ENCODE measurements at regions not wholly inside any gene's neighbourhood (a gene's known extent, or its start where the extent isn't known, plus 50 kb on each side); places are given as distances from the start of the nearest gene placed in this dataset.

DNA sequence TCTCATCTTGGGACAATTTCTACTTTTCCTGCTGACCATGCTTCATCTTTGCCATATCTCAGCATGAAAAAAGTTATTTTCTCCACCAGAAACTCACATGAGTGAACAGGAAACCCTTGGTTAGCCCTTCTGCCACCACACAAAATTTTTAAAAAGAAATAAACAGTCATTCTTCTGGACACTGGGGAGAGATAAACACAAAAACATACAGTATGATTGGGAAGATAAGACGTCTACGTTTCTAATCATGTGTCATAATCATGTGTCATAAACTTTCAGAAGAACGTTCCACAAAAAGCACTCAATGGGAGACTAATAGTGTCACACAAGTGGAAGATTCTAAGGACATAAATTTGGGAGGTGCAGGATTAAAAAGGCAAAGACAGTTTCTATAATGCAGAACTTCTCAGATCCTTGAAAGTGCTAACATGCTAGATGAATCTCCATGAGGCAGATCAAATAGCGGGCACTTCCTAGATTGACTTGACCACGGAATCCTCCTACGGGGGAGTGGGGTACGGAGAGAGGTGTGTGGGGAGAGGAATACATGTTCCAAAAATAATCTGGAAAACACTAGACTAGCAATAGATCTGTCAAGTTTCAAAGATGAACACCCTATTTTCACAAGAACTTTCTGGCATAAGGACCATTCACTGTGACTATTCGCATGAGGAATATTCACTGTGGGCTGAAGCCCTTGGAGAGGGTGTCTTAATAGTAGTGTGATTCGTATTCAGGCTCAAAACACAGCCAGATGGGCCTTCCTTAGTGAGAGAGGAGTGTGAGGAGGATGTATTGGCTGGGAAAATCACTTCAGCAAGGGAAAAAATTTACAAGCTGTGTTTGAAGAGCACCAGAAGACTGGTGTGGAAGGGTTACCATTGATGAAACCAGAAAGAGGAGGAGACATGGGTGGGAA is 206.7 kb downstream of the SETD4 start:
- TF ChIP-seq, protein P1, sequence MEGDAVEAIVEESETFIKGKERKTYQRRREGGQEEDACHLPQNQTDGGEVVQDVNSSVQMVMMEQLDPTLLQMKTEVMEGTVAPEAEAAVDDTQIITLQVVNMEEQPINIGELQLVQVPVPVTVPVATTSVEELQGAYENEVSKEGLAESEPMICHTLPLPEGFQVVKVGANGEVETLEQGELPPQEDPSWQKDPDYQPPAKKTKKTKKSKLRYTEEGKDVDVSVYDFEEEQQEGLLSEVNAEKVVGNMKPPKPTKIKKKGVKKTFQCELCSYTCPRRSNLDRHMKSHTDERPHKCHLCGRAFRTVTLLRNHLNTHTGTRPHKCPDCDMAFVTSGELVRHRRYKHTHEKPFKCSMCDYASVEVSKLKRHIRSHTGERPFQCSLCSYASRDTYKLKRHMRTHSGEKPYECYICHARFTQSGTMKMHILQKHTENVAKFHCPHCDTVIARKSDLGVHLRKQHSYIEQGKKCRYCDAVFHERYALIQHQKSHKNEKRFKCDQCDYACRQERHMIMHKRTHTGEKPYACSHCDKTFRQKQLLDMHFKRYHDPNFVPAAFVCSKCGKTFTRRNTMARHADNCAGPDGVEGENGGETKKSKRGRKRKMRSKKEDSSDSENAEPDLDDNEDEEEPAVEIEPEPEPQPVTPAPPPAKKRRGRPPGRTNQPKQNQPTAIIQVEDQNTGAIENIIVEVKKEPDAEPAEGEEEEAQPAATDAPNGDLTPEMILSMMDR (IDR thresholded peaks at IDR 0.05 in 8 of 11, conservative IDR thresholded peaks at IDR 0.05 in 3 of 11) = no peak
- no peak for TF ChIP-seq POLR2A (IDR thresholded peaks at IDR 0.05)
- no peak for TF ChIP-seq POLR2AphosphoS5 (IDR thresholded peaks at IDR 0.05)

All from spleen (tissue), 7 donors.